ENCODE measurements at regions not wholly inside any gene's neighbourhood (a gene's known extent, or its start where the extent isn't known, plus 50 kb on each side); places are given as distances from the start of the nearest gene placed in this dataset.

DNA sequence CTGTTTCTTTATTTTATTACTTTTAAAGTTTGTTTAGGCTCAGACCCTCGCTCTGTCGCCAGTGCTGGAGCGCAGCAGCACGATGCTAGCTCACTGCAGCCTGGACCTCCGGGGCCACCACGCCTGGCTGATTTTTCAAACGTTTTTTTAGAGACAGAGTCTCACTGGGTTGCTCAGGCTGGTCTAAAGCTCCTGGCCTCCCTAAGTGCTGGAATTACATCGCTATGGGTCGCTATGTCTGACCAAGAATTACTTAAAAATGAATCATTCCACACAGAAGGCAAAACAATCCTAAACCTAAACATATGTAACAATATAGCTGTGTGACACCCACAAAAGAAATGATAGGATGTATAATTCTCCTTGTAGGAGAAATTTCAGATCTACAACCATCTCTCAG lies 86.9 kb upstream of the SIMC1 start:
- DNase-seq = no peak

DNA sequence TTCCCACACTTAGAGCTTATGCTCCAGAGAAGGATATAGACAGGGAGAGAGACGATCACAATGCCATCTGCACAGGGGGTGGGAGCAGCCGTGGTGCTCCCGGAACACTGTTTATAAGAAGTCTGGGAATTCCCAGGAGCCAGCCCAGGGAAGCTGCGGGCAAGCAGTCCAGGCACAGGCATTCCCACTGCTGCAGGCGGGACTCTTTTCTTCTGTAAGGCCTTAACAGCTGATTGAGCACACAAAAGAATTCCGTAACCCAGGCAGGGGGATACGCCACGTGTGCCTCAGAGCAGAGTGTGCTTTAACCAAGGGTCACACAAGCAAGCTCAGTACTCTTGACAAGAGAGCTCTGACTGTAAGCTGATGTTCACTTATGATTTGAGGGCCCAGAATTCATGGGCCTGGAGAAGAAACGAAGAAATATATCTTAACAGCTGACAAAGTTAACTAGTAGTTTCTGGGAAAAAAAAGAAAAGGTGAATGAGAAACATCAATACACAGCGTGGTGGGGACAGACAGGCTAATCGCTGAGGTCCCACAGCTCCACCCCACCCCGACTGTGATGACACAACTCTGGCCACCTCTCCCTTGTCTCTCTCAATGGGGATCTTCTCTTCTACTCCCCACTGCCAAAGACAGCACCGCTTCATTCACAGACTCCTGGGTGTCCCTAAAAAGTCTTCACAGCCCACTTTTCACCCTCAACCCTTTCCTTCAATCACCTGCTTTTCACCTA lies 85.9 kb upstream of the SIMC1 start:
- DNase-seq = no peak

DNA sequence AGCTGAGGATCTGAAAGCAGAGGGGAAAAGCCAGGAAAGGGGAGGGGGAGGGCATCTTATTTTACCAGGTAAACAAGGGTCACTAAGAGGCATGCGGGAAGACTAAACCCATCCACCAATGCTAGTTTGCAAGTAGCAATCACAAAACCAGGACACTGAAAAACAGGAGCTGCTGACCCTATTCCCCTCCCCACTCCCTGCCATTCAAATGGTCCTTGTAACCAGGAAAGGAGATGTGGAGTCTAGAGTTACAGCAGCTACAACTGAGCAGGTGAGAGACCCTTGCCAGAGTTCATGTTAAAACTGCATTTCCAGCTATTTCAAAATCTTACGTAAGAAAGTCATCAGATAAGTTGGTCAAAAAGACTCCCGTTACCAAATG lies 85.3 kb upstream of the SIMC1 start:
- DNase-seq = no peak

DNA sequence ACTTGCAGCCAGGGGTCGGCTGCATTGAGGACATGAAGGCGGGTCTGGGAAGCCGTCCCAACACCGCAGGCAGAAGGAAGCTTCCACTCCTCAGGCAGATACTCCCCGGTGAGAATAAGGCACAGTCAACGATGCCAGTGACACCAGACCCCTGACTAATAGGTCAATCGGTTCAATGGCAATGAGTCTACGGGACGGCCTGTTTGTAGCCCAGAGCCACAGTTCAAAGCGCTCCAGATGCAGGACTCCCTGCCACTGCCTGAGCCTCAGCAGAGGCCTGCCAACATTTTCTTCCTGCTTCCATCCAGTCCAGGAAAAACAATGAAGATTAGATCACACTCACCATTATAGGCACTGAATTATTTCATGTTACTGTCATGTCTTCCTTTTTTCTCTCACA lies 84.5 kb upstream of the SIMC1 start:
- DNase-seq = no peak

DNA sequence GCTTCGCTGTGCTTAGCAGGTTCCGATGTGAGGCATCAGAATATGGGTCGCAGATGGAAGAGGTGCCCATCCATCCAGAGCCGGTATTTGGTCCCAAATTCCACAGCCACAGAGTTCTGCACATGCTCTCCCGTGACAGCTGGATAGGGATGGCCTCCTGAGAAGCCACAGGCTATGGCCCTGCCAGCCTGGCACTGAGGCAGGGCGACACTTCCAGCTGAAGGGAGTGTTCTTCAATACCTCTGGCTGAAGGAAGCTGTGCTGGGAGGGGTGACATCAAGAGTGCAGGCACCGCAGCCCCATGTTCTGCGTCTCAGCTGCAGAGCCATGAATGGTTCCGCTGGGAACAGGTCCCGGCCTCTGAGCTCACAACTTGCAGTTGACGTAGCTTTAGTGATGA lies 83.4 kb upstream of the SIMC1 start:
- no peak for DNase-seq

DNA sequence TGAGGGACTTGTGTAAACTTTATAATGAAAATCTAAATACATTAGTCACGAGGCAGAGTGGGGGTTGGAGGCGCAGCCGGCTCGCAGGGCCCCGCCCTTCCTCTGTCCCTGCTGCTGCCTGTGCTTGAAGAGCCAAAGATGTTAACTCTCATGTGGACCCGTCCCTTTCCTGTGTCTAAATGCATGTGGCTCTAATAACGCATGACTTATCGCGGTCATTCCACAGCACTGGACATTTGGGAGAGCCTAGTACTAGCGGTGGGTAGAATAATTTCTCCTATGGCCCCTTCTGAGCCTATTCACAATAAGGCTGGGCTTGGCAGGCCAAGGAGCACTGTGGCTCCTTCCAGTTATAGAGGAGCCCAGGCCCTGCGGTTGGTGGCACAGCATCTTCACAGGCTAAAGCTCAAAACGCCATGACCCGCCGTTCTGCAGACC lies 82.3 kb upstream of the SIMC1 start:
- DNase-seq = no peak

DNA sequence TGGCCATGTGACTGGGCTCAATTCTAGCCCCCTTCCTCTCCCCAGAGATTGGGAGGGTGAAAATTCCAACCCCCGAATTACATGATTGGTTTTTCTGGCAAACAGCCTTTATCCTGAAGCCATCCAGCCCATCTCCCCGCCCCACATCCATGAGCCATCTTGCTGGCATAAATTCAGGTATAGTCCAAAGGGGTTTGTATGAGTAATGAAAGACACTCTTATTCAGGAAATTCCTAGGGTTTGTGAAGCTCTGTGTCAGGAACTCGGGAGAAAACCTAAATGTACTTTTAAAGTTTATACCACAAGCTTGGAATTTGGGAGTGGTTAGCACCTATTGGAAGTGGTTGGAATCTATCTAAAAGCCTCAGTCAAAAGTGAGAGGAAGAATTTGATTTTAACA lies 80.6 kb upstream of the SIMC1 start:
- no peak for DNase-seq

DNA sequence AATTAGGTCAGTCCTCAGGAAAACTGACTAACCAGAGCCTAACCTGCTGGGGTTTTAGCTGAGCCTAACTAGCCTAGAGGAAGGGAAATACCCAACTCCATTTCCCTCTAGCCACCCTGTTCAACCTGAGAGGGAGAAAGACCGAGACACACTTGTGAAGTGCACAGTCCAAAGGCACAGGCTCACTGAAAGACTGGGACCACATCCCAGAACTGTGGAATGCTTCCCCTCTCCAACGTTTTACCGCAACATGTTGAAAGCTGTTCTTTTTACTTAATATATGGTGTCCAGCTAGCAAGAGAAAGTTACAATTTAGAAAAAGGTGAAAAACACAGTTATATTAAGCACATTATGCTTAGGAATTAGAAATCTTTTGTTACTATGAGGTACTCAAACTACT lies 76.8 kb upstream of the SIMC1 start:
- DNase-seq = no peak

DNA sequence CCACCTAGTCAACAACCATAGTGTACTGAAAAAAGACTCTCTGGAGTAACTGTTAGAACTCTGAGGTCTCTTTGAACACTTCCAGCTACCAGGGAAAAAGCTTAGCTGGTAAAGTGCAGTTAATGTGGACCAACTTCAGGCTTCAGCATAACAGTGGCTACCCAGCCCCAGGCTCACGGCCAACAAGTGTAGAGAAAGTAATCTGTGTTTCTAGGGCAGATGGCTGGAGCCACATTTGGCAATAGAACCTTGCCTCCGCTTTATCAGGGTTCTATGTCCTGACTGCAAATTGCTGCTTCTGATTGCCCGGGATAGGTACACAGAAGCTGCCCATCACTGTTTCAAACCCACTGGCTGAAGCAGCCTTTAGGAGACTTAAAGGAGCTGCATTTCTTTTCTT lies 76.0 kb upstream of the SIMC1 start:
- no peak for DNase-seq

DNA sequence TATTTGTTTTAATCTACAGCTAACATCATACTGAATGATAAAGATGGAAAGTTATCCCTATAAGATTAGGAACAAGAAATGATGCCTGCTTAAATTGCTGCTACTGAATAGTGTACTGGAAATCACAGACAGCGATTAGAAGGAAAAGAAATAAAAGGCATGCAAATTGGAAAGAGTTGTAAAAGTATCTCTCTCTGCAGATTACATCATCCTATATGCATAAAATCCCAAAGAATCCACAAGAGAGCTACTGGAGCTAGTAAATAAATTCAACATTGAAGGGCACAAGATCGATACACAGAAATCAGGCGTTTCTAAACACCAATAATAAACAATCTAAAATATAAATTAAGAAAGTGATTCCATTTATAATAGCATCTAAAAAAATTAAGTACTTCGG lies 75.3 kb upstream of the SIMC1 start:
- DNase-seq = no peak

DNA sequence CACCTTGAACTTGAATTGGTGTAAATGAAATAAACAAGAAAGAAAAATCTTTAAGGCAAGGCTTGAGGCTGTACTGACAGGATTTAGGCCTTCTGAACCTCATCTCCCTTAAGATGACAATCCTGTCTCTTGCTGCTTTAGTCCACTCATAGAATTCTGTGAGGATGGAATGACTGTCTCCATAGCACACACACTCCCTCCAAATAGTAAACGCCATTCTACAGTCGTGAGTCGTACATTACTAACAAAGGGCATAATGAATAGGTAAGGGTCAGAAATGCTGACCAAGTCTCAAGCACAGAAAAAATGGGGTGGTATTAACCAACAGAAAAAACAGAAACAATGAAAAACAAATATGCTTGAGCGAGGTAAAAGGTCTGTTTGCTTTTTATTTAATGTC lies 71.8 kb upstream of the SIMC1 start:
- DNase-seq = no peak

DNA sequence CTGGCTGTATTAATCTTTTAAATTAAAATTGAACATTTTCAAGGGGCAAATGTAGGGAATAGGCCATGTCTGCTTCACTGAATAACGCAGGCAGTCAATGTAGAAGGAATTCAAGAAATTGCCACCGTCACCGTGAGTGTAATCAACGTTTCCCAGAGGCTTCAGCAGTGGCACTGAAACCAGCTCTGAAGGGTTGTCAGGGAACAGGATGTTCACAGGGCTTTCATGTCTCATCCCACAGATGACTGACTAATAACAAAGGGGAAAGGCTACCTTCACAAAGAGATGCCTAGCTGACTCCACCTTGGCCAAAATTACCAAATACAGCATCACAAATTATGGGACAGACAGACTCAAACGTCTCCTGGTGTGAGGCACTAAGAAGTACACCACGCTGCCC lies 70.4 kb upstream of the SIMC1 start:
- DNase-seq = no peak

DNA sequence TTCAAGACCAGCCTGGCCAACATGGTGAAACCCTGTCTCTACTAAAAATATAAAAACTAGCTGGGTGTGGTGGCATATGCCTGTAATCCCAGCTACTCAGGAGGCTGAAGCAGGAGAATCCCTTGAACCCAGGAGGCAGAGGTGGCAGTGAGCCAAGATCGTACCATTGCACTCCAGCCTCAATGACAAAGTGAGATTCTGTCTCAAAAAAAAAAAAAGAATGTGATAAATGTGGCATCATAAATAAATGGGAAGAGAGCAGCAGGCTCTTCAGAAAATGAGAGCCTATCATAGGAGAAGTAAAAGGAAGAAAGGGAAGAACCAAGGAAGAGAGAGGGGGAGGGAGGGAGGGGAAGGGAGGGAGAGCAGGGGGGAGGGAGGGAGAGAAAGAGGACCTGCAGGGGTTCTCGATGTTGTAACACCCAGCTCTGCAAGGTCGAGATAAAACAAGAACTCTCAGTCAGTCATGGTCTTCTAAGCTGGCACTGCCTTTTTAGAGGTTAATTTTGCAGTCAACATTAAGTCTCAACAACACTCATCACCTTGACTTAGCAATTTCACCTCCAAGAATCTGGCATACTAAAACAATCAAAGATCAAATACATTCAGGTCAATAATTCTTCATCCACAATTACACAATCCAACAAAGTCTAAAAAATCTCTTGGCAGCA lies 68.7 kb upstream of the SIMC1 start:
- DNase-seq = no peak

DNA sequence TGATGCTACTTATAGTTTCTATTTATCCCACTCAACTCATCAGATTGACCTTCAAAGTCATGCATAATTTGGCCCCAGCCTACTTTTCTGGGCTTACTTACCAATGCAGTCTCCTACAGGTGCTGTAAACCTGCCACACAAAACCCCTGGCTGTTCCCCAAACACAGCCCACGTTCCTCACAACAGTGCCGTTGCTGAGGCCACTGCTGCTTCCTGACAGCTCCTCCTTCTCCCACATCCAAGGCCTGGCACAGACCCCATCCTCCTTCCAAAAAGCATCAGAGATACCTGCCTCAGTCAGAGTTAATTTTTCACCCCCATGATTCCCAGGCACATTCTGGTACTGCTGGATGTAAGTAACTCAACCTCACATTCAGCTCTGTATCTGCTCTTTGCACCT lies 68.1 kb upstream of the SIMC1 start:
- DNase-seq = no peak

DNA sequence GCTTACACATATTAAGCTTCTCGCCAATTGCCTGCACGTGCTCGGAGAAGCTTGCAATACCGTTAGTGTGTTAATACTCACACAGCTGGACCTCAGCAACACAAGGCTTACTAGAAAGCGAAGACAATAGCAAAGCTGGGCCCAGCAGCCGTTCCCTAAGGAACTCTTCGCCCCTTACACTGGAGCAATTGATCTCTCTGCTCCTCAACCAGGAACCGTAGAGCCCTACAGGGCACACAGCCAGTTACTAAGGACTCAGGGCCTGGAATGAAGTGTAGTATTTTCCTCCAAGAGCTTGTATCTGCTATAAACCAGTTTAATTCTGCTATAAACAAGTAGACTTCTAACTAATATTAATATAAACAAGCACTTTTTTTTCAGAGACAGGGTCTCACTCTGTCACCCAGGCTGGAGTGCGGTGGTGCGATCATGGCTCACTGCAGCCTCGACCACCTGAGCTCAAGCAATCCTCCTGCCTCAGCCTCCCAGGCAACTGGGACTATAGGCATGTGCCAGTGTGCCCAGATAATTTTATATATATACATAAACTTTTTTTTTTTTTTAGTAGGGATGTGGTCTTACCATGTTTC lies 67.0 kb upstream of the SIMC1 start:
- DNase-seq = no peak

DNA sequence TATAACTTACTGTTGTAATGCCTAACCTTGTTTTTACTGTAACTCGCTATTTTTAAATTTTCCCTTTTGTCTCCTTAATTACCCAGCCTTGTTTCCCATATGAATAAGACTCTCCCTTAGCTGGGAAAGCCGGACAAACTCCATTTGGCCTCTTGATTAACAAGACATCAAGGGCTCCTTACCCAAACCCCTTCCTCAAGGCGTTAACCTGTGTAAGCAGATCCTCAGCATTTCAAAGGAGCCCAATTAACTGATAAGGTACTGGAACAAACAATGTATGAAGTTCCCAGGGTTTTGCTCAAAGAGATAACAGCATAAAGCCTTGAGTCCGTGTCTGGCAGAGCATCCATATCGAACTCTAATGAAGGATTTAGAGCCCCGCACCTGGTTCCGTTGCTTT lies 66.0 kb upstream of the SIMC1 start:
- DNase-seq = no peak

DNA sequence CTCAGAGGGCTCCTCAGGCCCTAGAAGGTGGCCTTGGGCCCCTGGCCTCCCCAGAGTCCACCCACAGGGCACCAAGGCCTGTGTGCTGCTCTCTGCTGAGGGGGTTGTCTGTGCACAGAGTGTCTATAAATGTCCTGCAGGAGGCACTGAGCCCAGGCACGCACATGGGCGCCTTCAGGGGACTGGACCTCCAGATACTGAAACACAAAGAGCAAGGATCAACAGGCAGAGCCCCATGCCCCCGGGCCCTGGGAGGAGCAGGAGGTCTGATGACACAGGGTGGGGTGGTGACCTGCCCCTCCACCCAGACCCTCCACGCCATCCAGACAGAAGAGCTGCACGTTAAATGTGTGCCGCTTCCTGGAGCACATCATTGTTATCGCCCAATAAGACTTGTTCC lies 64.6 kb upstream of the SIMC1 start:
- no peak for DNase-seq

DNA sequence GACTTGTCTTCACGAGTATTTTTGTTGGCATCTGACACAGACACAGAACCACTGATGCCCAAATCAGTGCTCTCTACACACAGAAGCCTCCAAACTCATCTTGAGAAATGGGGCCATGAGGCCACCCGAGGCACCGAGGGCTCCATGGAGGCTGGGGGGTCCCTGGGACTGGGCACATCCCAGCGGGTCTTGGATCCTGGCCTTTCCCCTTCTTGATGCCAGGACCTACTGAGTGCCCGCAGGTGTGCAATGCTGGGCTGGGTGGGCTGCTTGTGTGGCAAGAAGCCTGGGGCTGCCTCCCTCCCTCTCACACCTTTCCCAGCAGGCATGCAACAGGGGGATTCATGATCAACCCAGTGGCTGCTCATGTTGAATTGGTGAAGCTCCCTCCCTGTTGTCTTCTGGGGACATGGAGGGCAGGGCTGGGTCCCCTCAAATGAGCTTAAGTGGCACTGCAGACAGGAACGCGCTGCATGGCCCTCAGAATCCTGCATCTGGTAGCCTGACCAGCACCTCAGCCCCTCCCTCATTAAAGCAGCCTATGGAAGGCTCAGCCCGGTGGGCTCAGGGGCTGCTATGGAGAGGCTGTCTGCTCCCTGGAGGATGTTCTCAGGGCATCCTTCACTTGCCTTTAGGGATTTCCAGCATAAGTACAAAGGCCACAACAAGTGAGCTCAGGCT lies 63.7 kb upstream of the SIMC1 start:
- no peak for DNase-seq

DNA sequence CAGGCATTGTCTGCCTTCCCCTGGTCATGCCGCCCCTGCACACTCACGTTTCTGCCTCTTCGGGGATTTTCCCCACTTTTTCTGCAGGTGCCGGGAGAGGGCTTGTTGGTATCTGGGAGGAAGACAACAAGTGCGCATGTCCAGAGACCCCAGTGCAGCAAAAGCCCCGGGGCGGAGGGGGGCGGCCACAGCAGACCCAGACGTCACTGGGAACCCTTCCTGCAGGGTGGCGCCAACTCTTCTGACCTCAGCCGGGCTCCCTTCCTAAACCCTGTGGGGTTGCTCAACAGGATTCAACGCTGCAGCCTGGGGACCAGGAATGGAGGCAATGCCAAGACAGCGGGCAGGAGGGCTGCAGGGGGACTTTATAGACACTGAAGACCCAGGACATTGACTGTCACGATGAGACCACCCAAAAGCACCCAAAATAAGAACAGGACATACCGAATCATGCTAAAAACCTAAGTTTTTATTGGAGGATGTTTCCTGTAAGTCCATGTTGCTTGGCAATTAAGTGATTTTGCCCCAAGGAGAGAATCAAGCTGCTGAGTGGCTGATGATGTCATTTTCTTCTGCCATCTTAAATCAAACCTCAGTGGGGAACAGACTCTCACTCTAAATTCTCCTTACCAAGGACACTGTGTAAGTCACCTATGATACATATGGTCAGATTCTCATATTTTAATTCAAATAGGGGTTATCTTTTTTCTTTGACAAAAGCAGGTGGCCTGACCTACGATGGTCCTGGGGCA lies 62.9 kb upstream of the SIMC1 start:
- no peak for DNase-seq

DNA sequence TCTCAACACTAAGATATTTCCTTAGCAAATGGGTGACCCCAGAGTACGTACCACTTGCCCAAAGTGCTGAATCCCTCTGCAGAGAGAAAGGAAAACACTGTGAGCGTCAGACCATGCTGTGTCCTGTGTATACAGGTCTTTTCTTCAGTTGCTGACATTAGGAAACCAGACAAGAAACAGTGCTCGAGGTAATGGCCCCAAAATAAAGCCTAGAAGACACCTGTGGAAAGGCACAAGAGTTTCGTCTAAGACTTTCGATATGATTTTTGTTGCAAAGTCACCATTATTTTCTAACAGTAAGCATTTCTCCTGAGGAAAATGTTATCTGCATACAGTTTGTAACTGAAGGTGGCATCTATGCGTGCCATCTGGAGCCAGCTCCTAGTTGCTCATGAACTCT lies 62.0 kb upstream of the SIMC1 start:
- DNase-seq = no peak

DNA sequence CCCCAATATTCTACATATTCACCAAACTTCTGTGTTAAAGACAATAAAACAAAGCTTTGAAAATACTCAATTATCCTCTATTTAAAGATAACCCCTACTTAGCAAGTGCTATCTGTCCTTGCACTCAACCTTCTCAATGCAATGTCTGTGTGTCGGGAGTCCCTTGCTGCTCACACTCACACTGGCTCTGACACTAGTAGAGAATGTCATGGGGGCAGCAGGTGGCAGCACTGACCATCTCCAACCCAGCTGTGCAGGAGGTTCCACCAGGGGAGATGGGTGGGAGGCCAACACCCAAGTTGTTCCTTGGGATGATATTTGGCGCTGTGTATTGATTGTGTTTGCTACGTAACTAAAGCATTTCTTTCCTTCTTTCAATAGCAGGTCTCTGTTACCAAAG lies 59.4 kb upstream of the SIMC1 start:
- DNase-seq = no peak

DNA sequence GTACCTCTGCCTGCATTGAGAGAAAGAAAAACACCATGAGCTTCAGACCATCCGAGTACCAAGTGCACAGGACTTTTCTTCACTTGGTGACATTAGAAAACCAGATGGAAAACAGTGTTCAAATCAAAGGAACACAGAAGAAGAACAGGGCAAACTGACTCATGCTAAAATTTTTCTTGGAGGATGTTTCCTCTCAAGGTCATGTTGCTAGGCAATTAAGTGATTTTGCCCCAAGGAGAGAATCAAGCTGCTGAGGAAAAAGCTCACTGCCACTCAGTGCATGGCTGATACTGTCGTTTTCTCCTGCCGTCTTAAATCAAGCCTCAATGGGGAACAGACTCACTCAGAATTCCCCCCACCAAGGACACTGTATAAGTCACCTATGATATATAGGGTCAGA lies 57.9 kb upstream of the SIMC1 start:
- DNase-seq = no peak

DNA sequence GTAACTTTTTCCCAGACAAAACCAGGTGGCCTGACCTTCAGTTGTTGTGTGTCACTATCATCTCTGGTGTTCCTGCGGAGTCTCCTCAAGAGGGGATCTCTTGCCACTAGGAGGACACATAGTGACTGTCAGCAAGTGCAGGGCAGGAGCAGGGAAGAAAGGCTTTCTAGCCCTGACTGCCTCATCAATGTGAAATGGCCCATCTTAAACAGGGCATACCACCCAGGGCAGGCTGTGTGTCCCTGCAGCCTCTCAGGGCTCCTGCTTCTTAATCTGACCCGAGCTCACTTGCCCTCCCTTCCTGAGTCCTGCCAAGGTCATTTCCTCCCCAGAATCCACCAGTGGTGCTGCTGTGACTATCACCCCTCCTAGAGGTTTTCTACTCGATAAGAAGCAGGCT lies 57.4 kb upstream of the SIMC1 start:
- DNase-seq = no peak
